ENCODE measurements at regions not wholly inside any gene's neighbourhood (a gene's known extent, or its start where the extent isn't known, plus 50 kb on each side); places are given as distances from the start of the nearest gene placed in this dataset.

DNA sequence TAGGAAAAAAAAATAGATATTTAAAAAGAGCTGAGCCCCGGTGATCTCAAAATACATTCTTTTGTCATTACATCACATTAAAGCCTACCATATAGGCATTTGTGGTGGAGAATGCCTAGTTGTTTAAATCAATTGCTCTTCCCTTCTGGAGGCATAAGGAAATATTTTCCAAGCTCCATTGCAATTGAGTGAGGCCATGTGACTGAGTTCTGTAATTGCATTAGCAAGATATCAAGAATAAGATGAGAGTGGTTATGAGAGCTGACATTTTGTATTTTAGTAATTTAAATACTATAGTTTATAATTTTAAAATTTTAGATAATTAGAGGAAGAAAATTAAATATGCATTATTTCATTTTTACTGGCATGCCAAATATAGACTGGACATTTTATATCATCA is 1195.9 kb downstream of the DTWD2 start:
- Histone ChIP-seq H3K9me1 (replicated peaks; ENCODE audit: control insufficient read depth, extremely low read depth, insufficient read depth, low read length) (no peaks in the 10 kb centered on the region), H3K9me3 (replicated peaks; ENCODE audit: control insufficient read depth, insufficient read depth, low read length) (no peaks in the 10 kb centered on the region), H3K9ac (replicated peaks; ENCODE audit: extremely low read depth, insufficient read depth, low read length) (no peak overlapping the region), H3K27me3 (ENCODE audit: control insufficient read depth in 2 of 2, insufficient read depth in 2 of 2, low read length in 2 of 2) (no peaks in the 10 kb centered on the region), H4K20me1 (replicated peaks; ENCODE audit: control insufficient read depth, extremely low read depth, insufficient read depth, low read length) (no peaks in the 10 kb centered on the region), H3K36me3 (ENCODE audit: control insufficient read depth in 2 of 2, extremely low read depth in 1 of 2, insufficient read depth in 2 of 2, low read length in 2 of 2) (no peaks in the 10 kb centered on the region), H3K4me1 (ENCODE audit: control insufficient read depth, extremely low read depth, insufficient read depth, low read length) (no peaks in the 10 kb centered on the region), H2AFZ (ENCODE audit: low read depth, low read length) (no peak overlapping the region), H3K79me2 (ENCODE audit: control insufficient read depth, insufficient read depth, low read length) (no peaks in the 10 kb centered on the region), H3K4me2 (ENCODE audit: insufficient read depth, low read length) (no peak overlapping the region), H3K4me3 (replicated peaks in 1 of 3; ENCODE audit: insufficient read depth in 1 of 3, low read depth in 1 of 3, low read length in 3 of 3) (no peak overlapping the region), H3K27ac (ENCODE audit: insufficient read depth, low read depth, low read length) (no peak overlapping the region)
- BruUV-seq (replicated peaks), result no TSS peak
- intact Hi-C loops (cut with micrococcal nuclease), result no loop called here
- DNase-seq (ENCODE audit: low read depth, low spot score) (no peak), FAIRE-seq (no peak)
- dilution Hi-C loops (cut with MboI; ENCODE audit: extremely low pct_ligation_motif_present, low sequenced_read_pairs), result no loop called here
- TF ChIP-seq FOS (IDR thresholded peaks at IDR 0.05; ENCODE audit: borderline replicate concordance, insufficient read depth, low read length) (no peak), MYC (IDR thresholded peaks at IDR 0.05; ENCODE audit: low read depth, low read length) (no peak), GATA2 (IDR thresholded peaks at IDR 0.05; ENCODE audit: insufficient read depth, insufficient read length, low read depth, low read length) (no peak), JUN (IDR thresholded peaks at IDR 0.05; ENCODE audit: borderline replicate concordance, insufficient read depth, insufficient read length, low read depth) (no peak), POLR2A (IDR thresholded peaks at IDR 0.05; ENCODE audit: low read depth, low read length) (no peak), POLR2AphosphoS5 (IDR thresholded peaks at IDR 0.05; ENCODE audit: insufficient read depth, low read depth, low read length) (no peak), EZH2 (IDR thresholded peaks at IDR 0.05; ENCODE audit: borderline replicate concordance, low read depth, low read length, severe bottlenecking) (no peak)
- TF ChIP-seq, protein P1, sequence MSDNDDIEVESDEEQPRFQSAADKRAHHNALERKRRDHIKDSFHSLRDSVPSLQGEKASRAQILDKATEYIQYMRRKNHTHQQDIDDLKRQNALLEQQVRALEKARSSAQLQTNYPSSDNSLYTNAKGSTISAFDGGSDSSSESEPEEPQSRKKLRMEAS (IDR thresholded peaks at IDR 0.05; ENCODE audit: insufficient read depth, insufficient read length), result no peak
- TF ChIP-seq, protein P2, sequence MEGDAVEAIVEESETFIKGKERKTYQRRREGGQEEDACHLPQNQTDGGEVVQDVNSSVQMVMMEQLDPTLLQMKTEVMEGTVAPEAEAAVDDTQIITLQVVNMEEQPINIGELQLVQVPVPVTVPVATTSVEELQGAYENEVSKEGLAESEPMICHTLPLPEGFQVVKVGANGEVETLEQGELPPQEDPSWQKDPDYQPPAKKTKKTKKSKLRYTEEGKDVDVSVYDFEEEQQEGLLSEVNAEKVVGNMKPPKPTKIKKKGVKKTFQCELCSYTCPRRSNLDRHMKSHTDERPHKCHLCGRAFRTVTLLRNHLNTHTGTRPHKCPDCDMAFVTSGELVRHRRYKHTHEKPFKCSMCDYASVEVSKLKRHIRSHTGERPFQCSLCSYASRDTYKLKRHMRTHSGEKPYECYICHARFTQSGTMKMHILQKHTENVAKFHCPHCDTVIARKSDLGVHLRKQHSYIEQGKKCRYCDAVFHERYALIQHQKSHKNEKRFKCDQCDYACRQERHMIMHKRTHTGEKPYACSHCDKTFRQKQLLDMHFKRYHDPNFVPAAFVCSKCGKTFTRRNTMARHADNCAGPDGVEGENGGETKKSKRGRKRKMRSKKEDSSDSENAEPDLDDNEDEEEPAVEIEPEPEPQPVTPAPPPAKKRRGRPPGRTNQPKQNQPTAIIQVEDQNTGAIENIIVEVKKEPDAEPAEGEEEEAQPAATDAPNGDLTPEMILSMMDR (IDR thresholded peaks at IDR 0.05; ENCODE audit: extremely low read depth in 1 of 2, insufficient read depth in 1 of 2, low read depth in 1 of 2, low read length in 2 of 2), result no peak
- POLR2A ChIA-PET, result no interaction called here
- CTCF ChIA-PET, result no interaction called here
